ENCODE measurements at regions not wholly inside any gene's neighbourhood (a gene's known extent, or its start where the extent isn't known, plus 50 kb on each side); places are given as distances from the start of the nearest gene placed in this dataset.

DNA sequence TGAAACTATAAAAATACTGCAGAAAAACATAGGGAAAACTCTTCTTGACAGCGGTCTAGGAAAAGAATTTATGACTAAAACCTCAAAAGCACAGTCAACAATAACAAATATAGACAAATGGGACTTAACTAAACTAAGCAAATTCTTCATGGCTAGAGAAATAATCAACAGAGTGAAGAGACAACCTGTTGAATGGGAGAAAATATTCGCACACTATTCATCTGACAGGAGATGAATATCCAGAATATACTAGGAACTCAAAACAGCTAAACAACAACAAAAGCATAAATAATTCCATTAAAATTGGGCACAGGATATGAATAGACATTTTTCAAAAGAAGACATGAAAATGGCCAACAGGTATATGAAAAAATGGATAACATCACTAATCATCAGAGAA, 303.6 kb upstream of the PRR20A start (continued):
- TF ChIP-seq, protein P1, sequence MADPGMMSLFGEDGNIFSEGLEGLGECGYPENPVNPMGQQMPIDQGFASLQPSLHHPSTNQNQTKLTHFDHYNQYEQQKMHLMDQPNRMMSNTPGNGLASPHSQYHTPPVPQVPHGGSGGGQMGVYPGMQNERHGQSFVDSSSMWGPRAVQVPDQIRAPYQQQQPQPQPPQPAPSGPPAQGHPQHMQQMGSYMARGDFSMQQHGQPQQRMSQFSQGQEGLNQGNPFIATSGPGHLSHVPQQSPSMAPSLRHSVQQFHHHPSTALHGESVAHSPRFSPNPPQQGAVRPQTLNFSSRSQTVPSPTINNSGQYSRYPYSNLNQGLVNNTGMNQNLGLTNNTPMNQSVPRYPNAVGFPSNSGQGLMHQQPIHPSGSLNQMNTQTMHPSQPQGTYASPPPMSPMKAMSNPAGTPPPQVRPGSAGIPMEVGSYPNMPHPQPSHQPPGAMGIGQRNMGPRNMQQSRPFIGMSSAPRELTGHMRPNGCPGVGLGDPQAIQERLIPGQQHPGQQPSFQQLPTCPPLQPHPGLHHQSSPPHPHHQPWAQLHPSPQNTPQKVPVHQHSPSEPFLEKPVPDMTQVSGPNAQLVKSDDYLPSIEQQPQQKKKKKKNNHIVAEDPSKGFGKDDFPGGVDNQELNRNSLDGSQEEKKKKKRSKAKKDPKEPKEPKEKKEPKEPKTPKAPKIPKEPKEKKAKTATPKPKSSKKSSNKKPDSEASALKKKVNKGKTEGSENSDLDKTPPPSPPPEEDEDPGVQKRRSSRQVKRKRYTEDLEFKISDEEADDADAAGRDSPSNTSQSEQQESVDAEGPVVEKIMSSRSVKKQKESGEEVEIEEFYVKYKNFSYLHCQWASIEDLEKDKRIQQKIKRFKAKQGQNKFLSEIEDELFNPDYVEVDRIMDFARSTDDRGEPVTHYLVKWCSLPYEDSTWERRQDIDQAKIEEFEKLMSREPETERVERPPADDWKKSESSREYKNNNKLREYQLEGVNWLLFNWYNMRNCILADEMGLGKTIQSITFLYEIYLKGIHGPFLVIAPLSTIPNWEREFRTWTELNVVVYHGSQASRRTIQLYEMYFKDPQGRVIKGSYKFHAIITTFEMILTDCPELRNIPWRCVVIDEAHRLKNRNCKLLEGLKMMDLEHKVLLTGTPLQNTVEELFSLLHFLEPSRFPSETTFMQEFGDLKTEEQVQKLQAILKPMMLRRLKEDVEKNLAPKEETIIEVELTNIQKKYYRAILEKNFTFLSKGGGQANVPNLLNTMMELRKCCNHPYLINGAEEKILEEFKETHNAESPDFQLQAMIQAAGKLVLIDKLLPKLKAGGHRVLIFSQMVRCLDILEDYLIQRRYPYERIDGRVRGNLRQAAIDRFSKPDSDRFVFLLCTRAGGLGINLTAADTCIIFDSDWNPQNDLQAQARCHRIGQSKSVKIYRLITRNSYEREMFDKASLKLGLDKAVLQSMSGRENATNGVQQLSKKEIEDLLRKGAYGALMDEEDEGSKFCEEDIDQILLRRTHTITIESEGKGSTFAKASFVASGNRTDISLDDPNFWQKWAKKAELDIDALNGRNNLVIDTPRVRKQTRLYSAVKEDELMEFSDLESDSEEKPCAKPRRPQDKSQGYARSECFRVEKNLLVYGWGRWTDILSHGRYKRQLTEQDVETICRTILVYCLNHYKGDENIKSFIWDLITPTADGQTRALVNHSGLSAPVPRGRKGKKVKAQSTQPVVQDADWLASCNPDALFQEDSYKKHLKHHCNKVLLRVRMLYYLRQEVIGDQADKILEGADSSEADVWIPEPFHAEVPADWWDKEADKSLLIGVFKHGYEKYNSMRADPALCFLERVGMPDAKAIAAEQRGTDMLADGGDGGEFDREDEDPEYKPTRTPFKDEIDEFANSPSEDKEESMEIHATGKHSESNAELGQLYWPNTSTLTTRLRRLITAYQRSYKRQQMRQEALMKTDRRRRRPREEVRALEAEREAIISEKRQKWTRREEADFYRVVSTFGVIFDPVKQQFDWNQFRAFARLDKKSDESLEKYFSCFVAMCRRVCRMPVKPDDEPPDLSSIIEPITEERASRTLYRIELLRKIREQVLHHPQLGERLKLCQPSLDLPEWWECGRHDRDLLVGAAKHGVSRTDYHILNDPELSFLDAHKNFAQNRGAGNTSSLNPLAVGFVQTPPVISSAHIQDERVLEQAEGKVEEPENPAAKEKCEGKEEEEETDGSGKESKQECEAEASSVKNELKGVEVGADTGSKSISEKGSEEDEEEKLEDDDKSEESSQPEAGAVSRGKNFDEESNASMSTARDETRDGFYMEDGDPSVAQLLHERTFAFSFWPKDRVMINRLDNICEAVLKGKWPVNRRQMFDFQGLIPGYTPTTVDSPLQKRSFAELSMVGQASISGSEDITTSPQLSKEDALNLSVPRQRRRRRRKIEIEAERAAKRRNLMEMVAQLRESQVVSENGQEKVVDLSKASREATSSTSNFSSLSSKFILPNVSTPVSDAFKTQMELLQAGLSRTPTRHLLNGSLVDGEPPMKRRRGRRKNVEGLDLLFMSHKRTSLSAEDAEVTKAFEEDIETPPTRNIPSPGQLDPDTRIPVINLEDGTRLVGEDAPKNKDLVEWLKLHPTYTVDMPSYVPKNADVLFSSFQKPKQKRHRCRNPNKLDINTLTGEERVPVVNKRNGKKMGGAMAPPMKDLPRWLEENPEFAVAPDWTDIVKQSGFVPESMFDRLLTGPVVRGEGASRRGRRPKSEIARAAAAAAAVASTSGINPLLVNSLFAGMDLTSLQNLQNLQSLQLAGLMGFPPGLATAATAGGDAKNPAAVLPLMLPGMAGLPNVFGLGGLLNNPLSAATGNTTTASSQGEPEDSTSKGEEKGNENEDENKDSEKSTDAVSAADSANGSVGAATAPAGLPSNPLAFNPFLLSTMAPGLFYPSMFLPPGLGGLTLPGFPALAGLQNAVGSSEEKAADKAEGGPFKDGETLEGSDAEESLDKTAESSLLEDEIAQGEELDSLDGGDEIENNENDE (IDR thresholded peaks at IDR 0.05; ENCODE audit: insufficient replicate concordance, low read length), result no peak
- TF ChIP-seq SP1 (IDR thresholded peaks at IDR 0.05; ENCODE audit: low read depth, low read length), result no peak
- TF ChIP-seq POLR2AphosphoS5 (IDR thresholded peaks at IDR 0.05; ENCODE audit: low read depth, low read length), result no peak
- TF ChIP-seq RFX5 (IDR thresholded peaks at IDR 0.05; ENCODE audit: borderline replicate concordance, low read depth, low read length), result no peak

Data from H1 (cell line).